LNCAP (cell line): ENCODE measurements at regions not wholly inside any gene's neighbourhood (a gene's known extent, or its start where the extent isn't known, plus 50 kb on each side); places are given as distances from the start of the nearest gene placed in this dataset.

Experiments
- TF ChIP-seq, protein P1 (sequence below): fragments of 450-650 bp; IDR thresholded peaks from 2 replicates; pipeline ENCODE4 v1.5.1; 2017; ENCODE audit warnings: mild to moderate bottlenecking

DNA sequence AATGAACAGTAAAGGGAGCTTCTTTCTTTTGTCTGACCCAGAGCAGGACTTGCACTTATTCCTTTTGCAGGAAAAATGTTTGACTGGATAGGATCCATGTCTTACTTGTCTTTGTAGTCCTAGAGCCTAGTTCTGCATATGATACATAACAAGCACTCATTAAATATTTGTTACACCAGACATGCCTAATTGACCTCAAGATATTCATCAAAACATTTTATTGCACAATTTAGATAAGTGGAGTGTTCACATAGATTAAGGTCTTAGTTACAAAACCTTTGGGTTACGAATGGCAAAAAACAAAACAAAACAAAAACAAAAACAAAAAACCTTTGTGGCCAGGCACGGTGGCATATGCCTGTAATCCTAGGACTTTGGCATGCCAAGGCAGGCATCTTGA, 735.8 kb upstream of the NRSN1 start:
- TF ChIP-seq, protein P1, sequence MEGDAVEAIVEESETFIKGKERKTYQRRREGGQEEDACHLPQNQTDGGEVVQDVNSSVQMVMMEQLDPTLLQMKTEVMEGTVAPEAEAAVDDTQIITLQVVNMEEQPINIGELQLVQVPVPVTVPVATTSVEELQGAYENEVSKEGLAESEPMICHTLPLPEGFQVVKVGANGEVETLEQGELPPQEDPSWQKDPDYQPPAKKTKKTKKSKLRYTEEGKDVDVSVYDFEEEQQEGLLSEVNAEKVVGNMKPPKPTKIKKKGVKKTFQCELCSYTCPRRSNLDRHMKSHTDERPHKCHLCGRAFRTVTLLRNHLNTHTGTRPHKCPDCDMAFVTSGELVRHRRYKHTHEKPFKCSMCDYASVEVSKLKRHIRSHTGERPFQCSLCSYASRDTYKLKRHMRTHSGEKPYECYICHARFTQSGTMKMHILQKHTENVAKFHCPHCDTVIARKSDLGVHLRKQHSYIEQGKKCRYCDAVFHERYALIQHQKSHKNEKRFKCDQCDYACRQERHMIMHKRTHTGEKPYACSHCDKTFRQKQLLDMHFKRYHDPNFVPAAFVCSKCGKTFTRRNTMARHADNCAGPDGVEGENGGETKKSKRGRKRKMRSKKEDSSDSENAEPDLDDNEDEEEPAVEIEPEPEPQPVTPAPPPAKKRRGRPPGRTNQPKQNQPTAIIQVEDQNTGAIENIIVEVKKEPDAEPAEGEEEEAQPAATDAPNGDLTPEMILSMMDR: no peak

DNA sequence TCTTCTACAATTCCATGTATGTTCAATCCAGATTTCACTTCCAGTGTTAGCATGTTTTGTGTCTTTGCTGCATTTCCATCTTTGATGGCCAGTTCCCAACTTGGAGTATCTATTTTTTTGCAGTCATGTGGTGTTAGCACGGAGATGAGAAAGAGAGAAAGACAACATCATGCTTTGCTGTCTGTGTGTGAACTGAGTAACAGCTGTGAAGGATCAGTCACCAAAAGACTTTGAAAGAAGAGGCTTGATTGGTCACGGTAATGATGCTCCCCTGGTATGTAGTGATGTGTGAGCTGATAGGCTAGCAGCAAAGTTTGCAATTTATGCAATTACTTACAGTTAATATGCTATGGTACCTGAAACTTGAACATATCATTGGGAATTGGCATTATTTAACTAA, 731.3 kb upstream of the NRSN1 start:
- TF ChIP-seq, protein P1: no peak

DNA sequence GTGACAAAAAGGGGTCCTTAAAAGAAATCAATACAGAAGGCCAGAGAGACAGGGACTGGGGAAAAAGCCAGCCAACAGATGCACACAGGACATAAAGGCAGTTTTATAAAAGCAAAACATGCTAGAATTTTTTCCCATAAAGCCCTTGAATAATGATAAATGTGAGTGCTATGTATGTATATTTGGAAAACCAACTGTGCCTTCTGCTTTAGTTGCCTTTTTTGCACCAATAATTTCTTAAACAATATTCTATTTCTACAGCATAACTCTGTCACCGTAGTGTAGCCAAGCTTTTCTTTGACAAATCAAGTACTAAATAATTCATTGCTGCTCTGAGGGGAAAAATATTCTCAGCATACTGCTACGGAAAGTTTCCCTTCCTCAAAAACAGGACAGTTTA, 730.6 kb upstream of the NRSN1 start:
- TF ChIP-seq, protein P1: no peak

DNA sequence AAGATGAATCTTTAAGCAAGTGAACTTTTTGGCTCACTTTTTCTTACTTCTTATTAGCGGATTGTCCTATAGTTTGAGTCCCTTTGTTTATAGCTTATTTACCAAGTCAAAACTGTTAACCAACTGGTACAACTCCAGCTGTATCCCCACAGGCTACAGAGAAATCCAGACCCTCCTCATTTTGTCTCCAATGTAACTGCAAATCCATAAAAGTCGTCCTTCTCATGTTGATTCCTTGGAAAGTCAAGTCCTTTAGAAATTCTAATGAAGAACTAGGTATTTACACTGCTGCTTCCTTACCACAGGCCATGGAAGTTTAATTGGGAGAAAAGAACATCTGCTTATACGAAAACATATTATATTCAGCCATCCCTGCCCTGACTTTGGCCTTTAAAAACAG, 729.1 kb upstream of the NRSN1 start:
- TF ChIP-seq, protein P1: no peak

DNA sequence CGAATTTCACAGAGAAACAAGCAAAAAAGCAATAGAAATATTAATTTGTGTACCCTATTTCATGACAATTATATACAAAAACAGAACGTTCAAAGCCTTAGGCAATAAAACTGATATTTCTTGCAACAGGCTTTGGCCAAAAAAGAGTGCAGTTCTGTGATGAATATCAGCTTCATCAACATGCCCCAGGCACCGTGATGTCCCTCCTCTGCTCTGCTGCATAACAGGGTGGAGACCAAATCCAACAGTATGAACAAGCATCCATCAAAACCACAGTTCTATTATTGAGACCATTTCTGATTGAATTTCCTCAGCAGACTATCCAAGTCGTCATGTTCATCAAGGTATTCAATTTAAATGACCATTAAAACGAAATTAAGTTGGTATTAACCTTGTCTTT, 722.6 kb upstream of the NRSN1 start:
- TF ChIP-seq, protein P1: no peak

DNA sequence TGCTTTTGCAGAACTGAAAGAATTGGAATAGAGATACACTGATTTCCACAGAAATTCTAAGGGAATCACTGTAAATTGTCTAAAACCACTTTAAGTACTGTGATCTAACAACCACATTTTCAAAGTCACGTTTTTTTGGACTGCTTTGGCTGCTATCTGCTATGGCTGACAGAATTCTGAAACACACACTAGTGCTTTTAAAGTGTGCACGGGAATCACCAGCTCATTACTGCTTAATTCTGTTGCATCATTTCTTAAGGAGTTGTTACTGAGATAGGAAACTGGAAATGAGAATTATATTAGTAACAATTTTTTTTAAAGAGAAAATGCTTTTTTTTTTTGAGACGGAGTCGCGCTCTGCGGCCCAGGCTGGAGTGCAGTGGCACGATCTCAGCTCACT, 716.5 kb upstream of the NRSN1 start:
- TF ChIP-seq, protein P1: no peak

DNA sequence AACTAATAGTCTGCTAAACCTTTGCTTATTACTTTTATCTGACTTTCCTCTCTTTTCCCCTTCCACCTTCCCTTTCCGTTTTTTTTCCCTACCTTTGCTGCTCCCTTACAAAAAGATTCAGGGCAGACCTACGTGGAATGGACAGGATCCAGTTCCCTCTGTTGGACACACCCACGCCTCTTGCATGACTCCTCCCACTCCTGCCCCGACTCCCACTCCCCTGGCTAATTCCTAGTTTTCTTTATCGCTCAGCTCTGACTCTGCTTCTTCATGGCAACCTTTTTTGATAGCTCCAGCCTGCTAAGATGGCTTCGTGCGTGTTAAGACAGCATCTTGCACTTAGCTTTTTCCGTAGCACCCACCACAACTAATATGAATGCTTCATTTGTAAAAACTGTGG, 715.6 kb upstream of the NRSN1 start:
- TF ChIP-seq, protein P1: no peak

DNA sequence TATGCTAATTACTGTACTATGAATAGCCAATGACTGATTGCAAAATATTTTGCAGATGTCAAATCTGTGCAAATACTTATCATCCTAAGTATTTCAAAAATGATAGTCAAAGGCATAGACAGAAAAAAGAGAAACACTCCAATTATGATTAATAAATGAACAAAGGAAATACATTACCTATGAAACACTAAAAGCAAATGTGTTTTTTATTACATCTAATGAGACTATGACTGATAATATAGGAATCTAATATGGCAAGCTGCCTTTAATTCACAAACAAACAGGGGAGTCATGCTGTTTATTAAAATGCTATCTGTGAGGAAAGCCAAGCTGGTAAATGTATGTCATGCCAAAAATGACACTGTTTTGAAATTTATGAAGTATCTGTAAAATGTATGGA, 713.2 kb upstream of the NRSN1 start:
- TF ChIP-seq, protein P1: no peak
